HEK293 (cell line): ENCODE measurements at regions not wholly inside any gene's neighbourhood (a gene's known extent, or its start where the extent isn't known, plus 50 kb on each side); places are given as distances from the start of the nearest gene placed in this dataset.

Experiments used
- YY1 ChIP-seq: fragments of 450-650 bp; formaldehyde crosslinking; IDR thresholded peaks from 2 replicates; pipeline ENCODE4 v1.5.1; 2018; ENCODE audit warnings: missing biosample characterization, missing genetic modification characterization
- YY2 ChIP-seq: fragments of 450-650 bp; formaldehyde crosslinking; IDR thresholded peaks from 2 replicates; pipeline ENCODE4 v1.5.1; 2016; ENCODE audit warnings: missing biosample characterization, missing genetic modification characterization
- ZBTB44 ChIP-seq: fragments of 450-650 bp; IDR thresholded peaks from 2 replicates; pipeline ENCODE4 v1.5.1; 2018; ENCODE audit warnings: missing biosample characterization, mild to moderate bottlenecking, missing genetic modification characterization
- ZNF274 ChIP-seq, 2 experiments: fragments of 200-500 bp in 1 of 2; fragments of 450-650 bp in 1 of 2; sonication (Bioruptor generic) in 1 of 2; formaldehyde crosslinking in 1 of 2; IDR thresholded peaks; 2 replicates each; pipeline versions ENCODE4 v1.5.1 to v1.6.1; 2014 to 2016; ENCODE audit warnings: borderline replicate concordance in 1 of 2, inconsistent platforms in 1 of 2, low read length in 1 of 2, missing biosample characterization in 1 of 2, missing genetic modification characterization in 1 of 2
- ZNF521 ChIP-seq: fragments of 450-650 bp; formaldehyde crosslinking; IDR thresholded peaks from 2 replicates; pipeline ENCODE4 v1.5.1; 2017; ENCODE audit warnings: missing biosample characterization, mild to moderate bottlenecking, missing genetic modification characterization
- ZNF600 ChIP-seq: fragments of 450-650 bp; formaldehyde crosslinking; IDR thresholded peaks from 2 replicates; pipeline ENCODE4 v1.5.1; 2016; ENCODE audit warnings: missing biosample characterization, missing genetic modification characterization

GRCh38 chr11:97072420-97072819 lies 682.6 kb downstream of the JRKL start:
- no peak for TF ChIP-seq ZNF274 (IDR thresholded peaks at IDR 0.05; ENCODE audit: low read length)
- TF ChIP-seq ZNF274 (tag by site-specific recombination; IDR thresholded peaks at IDR 0.05; ENCODE audit: borderline replicate concordance), result no peak
- TF ChIP-seq YY2 (tag by site-specific recombination), result no peak
- TF ChIP-seq ZBTB44 (tag by site-specific recombination), result no peak
- TF ChIP-seq YY1 (tag by site-specific recombination), result no peak
- no peak for TF ChIP-seq ZNF521 (tag by site-specific recombination)
- no peak for TF ChIP-seq ZNF600 (tag by site-specific recombination)
